ENCODE measurements at regions not wholly inside any gene's neighbourhood (a gene's known extent, or its start where the extent isn't known, plus 50 kb on each side); places are given as distances from the start of the nearest gene placed in this dataset.

GRCh38 chr9:134487066-134487710, 154.4 kb upstream of the COL5A1 start:
- intact Hi-C loops (cut with DNase I) = no loop called here
- DNase-seq = peak in 2 of 10 donors; percentile 43 to 69

GRCh38 chr9:134488331-134489280, 153.0 kb upstream of the COL5A1 start:
- peak in 5 of 10 donors; percentile 16 to 87 (median 74) for DNase-seq
- intact Hi-C loops (cut with DNase I) = no loop called here

- peak in 3 of 10 donors; percentile 9 to 59 (median 36) for DNase-seq
- intact Hi-C loops (cut with DNase I) = no loop called here
Measured at GRCh38 chr9:134489621-134490408, 151.8 kb upstream of the COL5A1 start.

- peak in 3 of 10 donors; percentile 4 to 49 (median 48) for DNase-seq
- intact Hi-C loops (cut with DNase I) = no loop called here
Measured at GRCh38 chr9:134490446-134490845, 151.2 kb upstream of the COL5A1 start.

- peak in 3 of 10 donors; percentile 2 to 49 (median 26) for DNase-seq
- intact Hi-C loops (cut with DNase I) = no loop called here
Measured at GRCh38 chr9:134491196-134491835, 150.3 kb upstream of the COL5A1 start.

- peak in 3 of 10 donors; percentile 13 to 76 (median 71) for DNase-seq
- intact Hi-C loops (cut with DNase I) = no loop called here
Measured at GRCh38 chr9:134491856-134492255, 149.7 kb upstream of the COL5A1 start.

- peak in 3 of 10 donors; percentile 12 to 67 (median 15) for DNase-seq
Measured at GRCh38 chr9:134492281-134492691, 149.3 kb upstream of the COL5A1 start.

GRCh38 chr9:134492721-134493460, 148.7 kb upstream of the COL5A1 start:
- intact Hi-C loops (cut with DNase I) = no loop called here
- DNase-seq = peak in 4 of 10 donors; percentile 5 to 70 (median 40)

More at GRCh38 chr9:134492281-134492691, 149.3 kb upstream of the COL5A1 start:
- intact Hi-C loops (cut with DNase I) = no loop called here

GRCh38 chr9:134493461-134494272, 147.9 kb upstream of the COL5A1 start:
- intact Hi-C loops (cut with DNase I) = no loop called here
- DNase-seq = peak in 5 of 10 donors; percentile 2 to 71 (median 54)

GRCh38 chr9:134494273-134494815, 147.3 kb upstream of the COL5A1 start:
- DNase-seq = peak in 3 of 10 donors; percentile 25 to 49 (median 37)
- intact Hi-C loops (cut with DNase I) = no loop called here

- DNase-seq = peak in 3 of 10 donors; percentile 17 to 71 (median 61)
- intact Hi-C loops (cut with DNase I) = no loop called here
Measured at GRCh38 chr9:134494905-134495304, 146.7 kb upstream of the COL5A1 start.

GRCh38 chr9:134495881-134496412, 145.7 kb upstream of the COL5A1 start:
- DNase-seq = peak in 4 of 10 donors; percentile 3 to 30 (median 12)
- intact Hi-C loops (cut with DNase I) = no loop called here

GRCh38 chr9:134496413-134497282, 145.0 kb upstream of the COL5A1 start:
- intact Hi-C loops (cut with DNase I) = no loop called here
- DNase-seq = peak in 4 of 10 donors; percentile 4 to 59 (median 20)

GRCh38 chr9:134497283-134497860, 144.2 kb upstream of the COL5A1 start:
- DNase-seq = no peak
- intact Hi-C loops (cut with DNase I) = no loop called here

- intact Hi-C loops (cut with DNase I) = no loop called here
- no peak for DNase-seq
Measured at GRCh38 chr9:134498814-134499166, 142.8 kb upstream of the COL5A1 start.

GRCh38 chr9:134500931-134501760, 140.5 kb upstream of the COL5A1 start:
- intact Hi-C loops (cut with DNase I) = no loop called here
- DNase-seq = peak in 3 of 10 donors; percentile 11 to 69 (median 22)

All from posterior cingulate gyrus (tissue), 11 donors.